Thyroid gland (tissue), 4 donors: ENCODE measurements at regions not wholly inside any gene's neighbourhood (a gene's known extent, or its start where the extent isn't known, plus 50 kb on each side); places are given as distances from the start of the nearest gene placed in this dataset.

Source experiments
- POLR2A ChIP-seq, 2 donors: fragments of 450-650 bp; IDR thresholded peaks; one replicate each; pipeline ENCODE4 v1.6.1; 2017; ENCODE audit warnings: antibody characterized with exemption in 2 of 2, mild to moderate bottlenecking in 2 of 2, moderate library complexity in 1 of 2
- TF ChIP-seq, protein P1 (sequence below), 6 experiments: fragments of 200-600 bp in 3 of 6; fragments of 450-650 bp in 3 of 6; sonication (generic) in 3 of 6; IDR thresholded peaks; one replicate each; pipeline ENCODE4 v1.5.1; 2016 to 2019; ENCODE audit warnings: antibody characterized with exemption in 6 of 6, mild to moderate bottlenecking in 2 of 6, inconsistent platforms in 1 of 6, moderate library complexity in 1 of 6

DNA sequence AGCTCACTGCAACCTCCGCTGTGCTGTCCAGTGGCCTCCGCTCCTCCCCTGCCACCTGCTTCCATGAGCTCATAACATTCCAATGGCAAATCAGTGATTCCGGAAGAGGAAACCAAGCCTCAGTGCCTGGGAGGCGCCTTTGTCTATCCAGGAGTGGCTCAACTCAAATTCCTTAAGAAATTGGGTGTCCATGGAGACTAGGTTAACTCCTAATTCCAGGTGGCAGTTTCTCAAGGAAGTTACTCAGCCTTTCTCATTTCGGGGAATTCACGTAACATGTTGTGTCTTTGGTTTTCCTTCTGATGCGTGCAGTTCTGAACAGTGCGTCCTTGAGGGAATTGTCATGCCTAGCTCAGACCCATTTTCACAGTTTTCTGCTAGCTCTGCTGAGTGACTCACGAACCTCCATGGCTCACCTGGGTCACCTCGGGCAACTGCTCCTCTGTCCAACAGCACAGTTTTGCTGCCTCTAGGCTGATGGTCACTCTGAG is 89.9 kb upstream of the DSCAM start:
- TF ChIP-seq, protein P1, sequence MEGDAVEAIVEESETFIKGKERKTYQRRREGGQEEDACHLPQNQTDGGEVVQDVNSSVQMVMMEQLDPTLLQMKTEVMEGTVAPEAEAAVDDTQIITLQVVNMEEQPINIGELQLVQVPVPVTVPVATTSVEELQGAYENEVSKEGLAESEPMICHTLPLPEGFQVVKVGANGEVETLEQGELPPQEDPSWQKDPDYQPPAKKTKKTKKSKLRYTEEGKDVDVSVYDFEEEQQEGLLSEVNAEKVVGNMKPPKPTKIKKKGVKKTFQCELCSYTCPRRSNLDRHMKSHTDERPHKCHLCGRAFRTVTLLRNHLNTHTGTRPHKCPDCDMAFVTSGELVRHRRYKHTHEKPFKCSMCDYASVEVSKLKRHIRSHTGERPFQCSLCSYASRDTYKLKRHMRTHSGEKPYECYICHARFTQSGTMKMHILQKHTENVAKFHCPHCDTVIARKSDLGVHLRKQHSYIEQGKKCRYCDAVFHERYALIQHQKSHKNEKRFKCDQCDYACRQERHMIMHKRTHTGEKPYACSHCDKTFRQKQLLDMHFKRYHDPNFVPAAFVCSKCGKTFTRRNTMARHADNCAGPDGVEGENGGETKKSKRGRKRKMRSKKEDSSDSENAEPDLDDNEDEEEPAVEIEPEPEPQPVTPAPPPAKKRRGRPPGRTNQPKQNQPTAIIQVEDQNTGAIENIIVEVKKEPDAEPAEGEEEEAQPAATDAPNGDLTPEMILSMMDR (IDR thresholded peaks at IDR 0.05), result no peak
- TF ChIP-seq POLR2A (IDR thresholded peaks at IDR 0.05), result no peak
